AG10803 (cell line): ENCODE measurements at regions not wholly inside any gene's neighbourhood (a gene's known extent, or its start where the extent isn't known, plus 50 kb on each side); places are given as distances from the start of the nearest gene placed in this dataset.

Experiments used
- DNase-seq: peaks from one replicate; pipeline ENCODE4 v3.0.0; 2010; ENCODE audit warnings: low read depth
- H3K4me3 ChIP-seq: 2 replicates; pipeline ENCODE4 v1.5.1; 2011; ENCODE audit warnings: mild to moderate bottlenecking, low read length, control low read depth
- TF ChIP-seq, protein P1 (sequence below): conservative IDR thresholded peaks from 2 replicates; pipeline ENCODE4 v1.5.1; 2011; ENCODE audit warnings: mild to moderate bottlenecking, low read length, control low read depth, inconsistent platforms

- no peak for DNase-seq
- TF ChIP-seq, protein P1, sequence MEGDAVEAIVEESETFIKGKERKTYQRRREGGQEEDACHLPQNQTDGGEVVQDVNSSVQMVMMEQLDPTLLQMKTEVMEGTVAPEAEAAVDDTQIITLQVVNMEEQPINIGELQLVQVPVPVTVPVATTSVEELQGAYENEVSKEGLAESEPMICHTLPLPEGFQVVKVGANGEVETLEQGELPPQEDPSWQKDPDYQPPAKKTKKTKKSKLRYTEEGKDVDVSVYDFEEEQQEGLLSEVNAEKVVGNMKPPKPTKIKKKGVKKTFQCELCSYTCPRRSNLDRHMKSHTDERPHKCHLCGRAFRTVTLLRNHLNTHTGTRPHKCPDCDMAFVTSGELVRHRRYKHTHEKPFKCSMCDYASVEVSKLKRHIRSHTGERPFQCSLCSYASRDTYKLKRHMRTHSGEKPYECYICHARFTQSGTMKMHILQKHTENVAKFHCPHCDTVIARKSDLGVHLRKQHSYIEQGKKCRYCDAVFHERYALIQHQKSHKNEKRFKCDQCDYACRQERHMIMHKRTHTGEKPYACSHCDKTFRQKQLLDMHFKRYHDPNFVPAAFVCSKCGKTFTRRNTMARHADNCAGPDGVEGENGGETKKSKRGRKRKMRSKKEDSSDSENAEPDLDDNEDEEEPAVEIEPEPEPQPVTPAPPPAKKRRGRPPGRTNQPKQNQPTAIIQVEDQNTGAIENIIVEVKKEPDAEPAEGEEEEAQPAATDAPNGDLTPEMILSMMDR: no peak
- H3K4me3 ChIP-seq: no peak overlapping the region
Measured at GRCh38 chr18:53883771-53884170, 340.7 kb downstream of the MBD2 start.

- TF ChIP-seq, protein P1: no peak
- no peak overlapping the region for H3K4me3 ChIP-seq
- no peak for DNase-seq
Measured at GRCh38 chr18:53874103-53874502, 350.4 kb downstream of the MBD2 start.

DNA sequence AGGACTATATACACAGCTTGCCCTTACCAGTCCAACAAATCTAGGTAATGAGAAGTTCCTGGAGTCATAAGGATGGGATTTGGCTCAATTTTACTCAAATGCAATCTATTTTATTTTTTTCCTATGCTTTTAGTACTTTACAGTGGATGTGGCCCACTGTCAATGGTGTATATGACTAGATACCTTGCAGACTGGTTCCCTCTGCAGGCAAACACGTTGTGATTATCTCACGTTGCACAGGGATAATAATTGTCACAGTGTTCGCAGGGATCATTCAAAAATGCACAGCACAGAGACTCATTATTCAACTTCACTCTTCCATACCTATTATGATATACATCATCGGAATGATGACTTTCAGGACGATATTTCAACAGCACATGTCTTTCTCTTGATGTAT lies 359.7 kb downstream of the MBD2 start:
- peak; percentile 3 for DNase-seq
- no peak overlapping the region for H3K4me3 ChIP-seq
- TF ChIP-seq, protein P1: peak; percentile 35

DNA sequence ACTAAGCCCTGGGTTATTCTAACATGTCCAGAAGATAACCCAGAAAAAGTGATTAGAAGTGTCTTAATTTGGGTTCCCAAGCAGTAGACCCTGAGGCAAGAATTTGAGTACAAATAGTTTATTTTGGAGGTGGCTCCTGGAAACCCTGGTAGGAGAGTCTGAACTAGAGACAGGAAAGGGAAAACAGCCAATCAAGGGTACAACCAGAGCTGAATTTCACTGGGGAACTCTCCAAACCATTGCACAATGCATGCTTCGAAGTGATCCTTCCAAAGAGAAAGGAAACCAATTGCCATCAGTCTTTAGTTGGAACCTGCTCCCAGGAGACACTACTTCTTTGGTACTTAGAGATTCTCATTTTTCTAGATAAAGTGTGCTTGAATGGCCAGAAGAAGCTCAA lies 361.5 kb downstream of the MBD2 start:
- no peak for DNase-seq
- H3K4me3 ChIP-seq: no peak overlapping the region
- TF ChIP-seq, protein P1: no peak

DNA sequence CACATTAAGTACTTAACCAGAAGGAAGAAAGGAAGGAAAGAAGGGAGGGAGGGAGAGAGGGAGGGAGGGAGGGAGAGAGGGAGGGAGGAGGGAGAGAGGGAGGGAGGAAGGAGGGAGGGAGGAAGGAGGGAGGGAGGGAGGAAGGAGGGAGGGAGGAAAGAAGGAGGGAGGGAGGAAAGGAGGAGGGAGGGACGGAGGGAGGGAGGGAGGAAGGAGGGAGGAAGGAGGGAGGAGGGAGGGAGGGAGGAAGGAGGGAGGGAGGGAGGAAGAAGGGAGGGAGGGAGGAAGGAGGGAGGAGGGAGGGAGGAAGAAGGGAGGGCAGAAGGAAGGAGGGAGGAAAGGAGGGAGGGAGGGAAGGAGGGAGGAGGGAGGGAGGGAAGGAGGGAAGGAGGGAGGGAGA lies 363.3 kb downstream of the MBD2 start:
- TF ChIP-seq, protein P1: no peak
- no peak for DNase-seq
- H3K4me3 ChIP-seq: no peak overlapping the region

GRCh38 chr18:53859764-53860163 lies 364.7 kb downstream of the MBD2 start:
- TF ChIP-seq, protein P1: no peak
- DNase-seq: no peak
- H3K4me3 ChIP-seq: no peak overlapping the region

- DNase-seq: no peak
- TF ChIP-seq, protein P1: no peak
- no peak overlapping the region for H3K4me3 ChIP-seq
Measured at GRCh38 chr18:53850902-53851301, 373.6 kb downstream of the MBD2 start.
